ENCODE measurements at regions not wholly inside any gene's neighbourhood (a gene's known extent, or its start where the extent isn't known, plus 50 kb on each side); places are given as distances from the start of the nearest gene placed in this dataset.
"Not testable (repeated sequence)": the region's sequence is repeated elsewhere in the genome, so short reads cannot be mapped to it uniquely, and the experiment has no call there.

GRCh38 chr20:4635781-4636180, 50.5 kb upstream of the PRNP start:
- DNase-seq, result no peak

GRCh38 chr20:4635342-4635741, 50.9 kb upstream of the PRNP start:
- DNase-seq, result no peak

DNA sequence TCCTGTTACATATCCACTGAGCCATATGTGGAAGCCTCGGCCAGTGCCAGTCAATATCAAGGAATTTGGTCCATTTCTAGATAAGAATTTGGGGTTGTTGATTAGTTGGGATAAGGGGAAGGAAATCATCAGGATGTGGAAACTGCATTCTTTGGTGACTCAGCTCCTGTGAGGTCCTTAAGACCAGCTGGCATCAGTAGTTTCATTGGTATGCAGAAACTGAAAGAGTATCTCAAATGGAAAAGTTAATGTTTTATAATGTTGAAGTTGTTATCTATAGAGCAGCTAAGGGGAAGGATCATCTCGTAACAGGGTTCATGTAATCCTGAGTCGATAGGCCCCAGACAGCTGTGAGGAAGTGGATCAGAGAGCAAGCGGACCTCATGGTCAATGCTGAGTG, 52.5 kb upstream of the PRNP start:
- no peak for DNase-seq

GRCh38 chr20:4633379-4633778, 52.9 kb upstream of the PRNP start:
- DNase-seq, result no peak

- DNase-seq, result no peak
These were observed 53.4 kb upstream of the PRNP start for GRCh38 chr20:4632876-4633275.

- no peak for DNase-seq
These were observed 60.0 kb upstream of the PRNP start for GRCh38 chr20:4626228-4626627.

GRCh38 chr20:4625687-4626086, 60.6 kb upstream of the PRNP start:
- DNase-seq, result no peak

DNA sequence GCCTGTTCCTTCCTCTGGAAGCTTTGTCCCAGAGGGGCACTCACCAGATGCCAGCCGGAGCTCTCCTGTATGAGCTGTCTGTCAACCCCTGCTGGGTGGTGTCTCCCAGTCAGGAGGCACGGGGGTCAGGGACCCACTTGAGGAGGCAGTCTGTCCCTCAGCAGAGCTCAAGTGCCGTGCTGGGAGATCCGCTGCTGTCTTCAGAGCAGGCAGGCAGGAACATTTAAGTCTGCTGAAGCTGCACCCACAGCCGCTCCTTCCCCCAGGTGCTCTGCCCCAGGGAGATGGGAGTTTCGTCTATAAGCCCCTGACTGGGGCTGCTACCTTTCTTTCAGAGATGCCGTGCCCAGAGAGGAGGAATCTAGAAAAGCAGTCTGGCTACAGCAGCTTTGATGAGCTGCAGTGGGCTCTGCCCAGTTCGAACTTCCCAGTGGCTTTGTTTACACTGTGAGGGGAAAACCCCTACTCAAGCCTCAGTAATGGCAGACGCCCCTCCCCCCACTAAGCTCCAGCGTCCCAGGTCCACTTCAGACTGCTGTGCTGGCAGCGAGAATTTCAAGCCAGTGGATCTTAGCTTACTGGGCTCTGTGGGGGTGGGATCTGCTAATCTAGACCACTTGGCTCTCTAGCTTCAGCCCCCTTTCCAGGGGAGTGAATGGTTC, 61.5 kb upstream of the PRNP start:
- not testable (repeated sequence) for DNase-seq

DNA sequence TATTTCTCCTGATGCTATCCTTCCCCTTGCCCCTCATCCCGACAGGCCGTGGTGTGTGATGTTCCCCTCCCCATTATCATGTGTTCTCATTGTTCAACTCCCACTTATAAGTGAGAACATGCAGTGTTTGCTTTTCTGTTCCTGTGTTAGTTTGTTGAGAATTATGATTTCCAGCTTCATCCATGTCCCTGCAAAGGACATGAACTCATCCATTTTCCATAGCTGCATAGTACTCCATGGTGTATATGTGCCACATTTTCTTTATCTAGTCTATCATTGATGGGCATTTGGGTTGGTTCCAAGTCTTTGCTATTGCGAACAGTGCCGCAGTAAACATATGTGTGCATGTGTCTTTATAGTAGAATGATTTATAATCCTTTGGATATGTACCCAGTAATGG, 67.1 kb upstream of the PRNP start:
- not testable (repeated sequence) for DNase-seq

- DNase-seq, result no peak
These were observed 68.8 kb upstream of the PRNP start for GRCh38 chr20:4617484-4617883.

- no peak for DNase-seq
These were observed 69.2 kb upstream of the PRNP start for GRCh38 chr20:4617019-4617418.

DNA sequence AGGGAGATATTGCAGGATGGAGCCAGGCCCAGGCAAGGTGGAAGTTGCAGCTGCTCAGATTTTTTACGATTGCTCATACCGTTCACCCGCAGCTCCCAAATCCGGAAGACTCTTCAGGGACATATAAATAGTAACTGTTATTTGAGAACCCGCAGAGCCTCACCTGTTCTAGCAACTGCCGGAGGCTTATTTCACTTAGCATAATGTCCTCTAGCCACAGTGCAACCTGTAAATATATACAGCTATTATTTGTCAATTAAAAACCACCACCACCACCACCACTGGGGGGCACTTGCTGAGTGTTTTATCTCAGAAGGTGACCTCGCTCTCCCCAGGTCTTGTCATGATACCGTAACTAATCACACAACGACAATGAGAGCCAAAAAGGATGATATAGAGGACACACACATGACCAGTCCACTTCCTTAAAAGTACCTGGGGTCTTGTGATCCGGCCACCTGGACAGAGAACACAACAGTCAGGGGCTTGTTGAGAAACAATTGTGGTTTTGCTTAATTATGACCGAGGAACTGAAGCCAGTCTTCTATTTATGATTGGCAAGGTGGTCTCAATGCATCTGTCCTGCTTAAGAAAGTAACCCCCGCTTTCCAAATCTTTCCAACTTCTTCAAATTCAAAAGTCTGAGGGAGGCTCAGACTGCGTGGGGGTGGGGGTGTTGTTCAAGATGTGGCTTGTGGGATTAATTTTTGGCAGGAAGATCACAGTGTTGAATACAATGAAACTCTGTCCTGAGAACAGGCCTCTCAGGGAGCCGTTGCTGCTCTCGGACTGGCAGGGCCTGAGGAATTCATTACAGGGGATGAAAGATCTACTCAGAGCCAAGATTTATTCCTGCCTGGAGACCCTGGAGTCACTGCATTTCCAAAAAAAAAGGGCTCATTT, 72.3 kb upstream of the PRNP start:
- DNase-seq, result peak; percentile 28

GRCh38 chr20:4613184-4613583, 73.1 kb upstream of the PRNP start:
- DNase-seq, result no peak

DNA sequence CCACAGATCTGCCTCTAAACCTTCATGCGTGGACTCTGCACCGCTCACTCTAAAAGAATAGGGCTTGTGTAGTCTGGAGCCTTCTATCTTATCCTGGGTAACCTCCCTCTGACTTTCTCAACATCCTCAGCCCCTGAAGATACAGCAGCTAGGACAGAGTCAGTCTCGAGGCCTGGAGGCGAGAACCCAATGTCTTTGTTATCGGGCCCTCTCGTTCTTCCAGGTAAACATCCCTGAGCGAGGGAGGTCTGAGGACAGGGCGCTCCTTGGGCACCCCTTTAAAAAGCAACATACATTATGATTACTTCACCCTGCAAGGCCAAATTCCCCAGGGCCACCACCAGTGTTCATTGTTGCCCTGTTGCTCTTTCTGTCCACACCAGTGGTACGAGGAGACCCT, 75.4 kb upstream of the PRNP start:
- DNase-seq, result no peak

DNA sequence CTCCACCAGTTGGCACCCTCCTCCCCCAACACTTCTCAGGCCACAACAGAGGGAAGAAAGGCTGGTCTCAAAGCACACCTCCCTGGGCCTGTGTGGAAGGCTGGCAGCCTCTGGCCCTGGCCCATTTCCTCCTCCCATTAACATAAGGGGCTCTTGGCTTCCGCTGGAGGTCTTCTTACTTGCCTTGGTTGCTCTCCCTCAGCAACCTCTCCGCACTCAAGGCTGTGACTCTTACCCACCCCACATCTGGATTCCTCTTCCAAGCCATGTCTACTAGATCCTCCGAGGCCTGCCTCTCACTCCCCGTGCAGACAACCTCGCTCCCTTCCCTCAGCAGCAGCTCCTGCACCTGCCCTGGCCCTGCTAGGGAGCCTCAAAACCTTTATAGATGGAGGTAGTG, 76.7 kb upstream of the PRNP start:
- DNase-seq, result no peak

DNA sequence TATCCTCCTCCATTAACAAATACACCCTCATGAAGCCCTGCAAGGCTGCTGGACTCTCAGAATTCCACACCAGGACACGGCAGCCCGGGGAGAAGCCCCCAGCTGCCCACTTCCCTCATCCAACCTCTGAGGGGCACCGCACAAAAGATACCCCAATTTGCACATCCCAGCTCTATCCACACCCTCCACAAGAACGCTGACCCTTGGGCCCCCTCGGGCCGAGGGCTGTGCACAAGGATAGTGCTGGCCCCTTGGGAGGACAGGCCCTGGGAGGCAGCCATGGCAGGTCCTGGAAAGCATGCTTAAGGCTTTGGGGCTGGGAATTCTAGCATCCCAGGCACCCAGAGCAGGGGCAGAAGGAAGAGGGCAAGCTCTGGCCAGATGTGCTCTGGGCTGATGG, 77.4 kb upstream of the PRNP start:
- no peak for DNase-seq

GRCh38 chr20:4607287-4607713, 79.0 kb upstream of the PRNP start:
- peak; percentile 19 for DNase-seq

DNA sequence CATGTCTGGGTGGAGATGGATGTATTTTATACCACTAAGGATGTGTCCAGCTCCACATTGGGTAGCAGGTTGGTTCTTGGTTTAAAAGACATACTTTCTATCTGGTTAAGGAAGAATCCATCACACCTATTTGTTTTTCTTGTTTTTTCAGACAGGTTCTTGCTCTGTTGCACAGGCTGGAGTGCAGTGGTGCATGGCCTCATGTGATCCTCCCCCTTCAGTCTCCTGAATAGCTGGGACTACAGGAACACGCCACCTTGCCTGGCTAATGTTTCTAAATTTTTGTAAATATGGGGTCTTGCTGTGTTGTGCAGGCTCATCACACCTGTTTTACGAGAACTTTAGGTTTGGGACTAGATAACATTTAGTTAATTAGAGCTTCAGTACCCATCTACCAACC, 80.2 kb upstream of the PRNP start:
- DNase-seq, result no peak

GRCh38 chr20:4605166-4605565, 81.1 kb upstream of the PRNP start:
- no peak for DNase-seq

GRCh38 chr20:4604580-4604979, 81.7 kb upstream of the PRNP start:
- no peak for DNase-seq

GRCh38 chr20:4603724-4604123, 82.5 kb upstream of the PRNP start:
- DNase-seq, result no peak

DNA sequence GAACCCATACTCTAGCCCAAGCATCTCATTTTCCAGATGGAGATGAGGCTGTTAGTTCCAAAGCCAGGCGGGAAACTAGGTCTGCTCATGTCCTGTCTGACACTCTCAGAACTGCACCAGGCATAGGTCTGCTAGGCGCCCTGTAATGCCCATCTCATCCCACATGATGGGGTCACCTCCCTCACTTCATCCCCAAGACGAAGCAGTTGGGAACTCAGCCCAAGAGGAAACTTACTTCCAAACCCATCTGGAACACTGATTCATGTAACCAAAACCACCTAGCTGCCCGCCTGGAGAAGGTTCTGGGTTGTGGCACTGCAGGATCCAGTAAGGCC, 84.0 kb upstream of the PRNP start:
- no peak for DNase-seq

DNA sequence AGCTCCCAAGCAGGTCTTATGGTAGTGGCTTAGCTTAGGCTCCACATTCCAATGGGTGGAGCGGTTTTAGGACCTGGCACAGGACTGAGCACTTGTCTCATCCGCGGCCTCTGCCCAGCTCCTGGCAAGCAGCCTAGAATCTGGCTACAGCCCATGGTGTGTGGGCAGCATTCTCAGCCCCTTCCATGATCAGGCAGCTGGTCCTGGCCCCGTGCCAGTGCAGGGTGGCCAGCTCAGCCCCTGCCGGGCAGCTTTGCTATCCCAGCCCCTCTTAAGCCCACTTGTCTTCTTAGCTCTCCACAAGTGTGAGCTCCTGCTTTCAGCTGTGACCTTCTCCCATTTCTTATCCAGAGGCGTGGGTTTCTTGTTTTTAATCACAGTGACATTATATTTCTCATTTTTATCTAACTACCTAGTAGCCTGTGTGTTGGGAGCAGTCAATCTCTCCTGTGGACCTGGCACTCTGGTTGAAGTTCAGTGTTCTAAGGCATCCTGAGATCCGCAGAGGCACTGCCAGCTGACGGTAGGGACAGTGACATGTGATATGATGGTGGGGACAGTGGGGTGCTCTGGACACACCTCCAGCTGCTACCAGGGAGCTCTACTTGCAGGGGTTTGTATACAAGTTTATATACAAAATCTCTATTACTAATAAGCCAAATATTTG, 84.5 kb upstream of the PRNP start:
- DNase-seq, result peak; percentile 57
